ENCODE measurements at regions not wholly inside any gene's neighbourhood (a gene's known extent, or its start where the extent isn't known, plus 50 kb on each side); places are given as distances from the start of the nearest gene placed in this dataset.

DNA sequence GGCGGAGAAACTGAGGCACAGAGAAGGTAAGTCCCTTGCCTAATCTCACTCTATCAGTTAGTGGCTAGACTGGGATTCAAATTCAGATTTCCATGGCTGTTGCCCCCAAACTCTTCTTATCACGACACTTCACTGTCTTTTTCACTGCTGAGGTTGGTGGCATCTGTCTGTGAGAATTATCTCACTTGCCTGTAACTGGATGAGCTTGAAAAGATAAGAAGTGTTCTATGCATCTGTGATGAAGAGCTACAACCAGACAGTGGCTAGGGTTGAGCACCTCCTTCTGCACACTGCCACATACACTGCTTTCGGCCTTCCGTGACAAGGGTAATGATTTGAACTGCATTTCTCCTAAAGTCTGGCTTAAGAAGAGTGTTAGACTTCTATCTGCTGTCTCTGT, 107.9 kb upstream of the TEX13D start:
- Histone ChIP-seq H3K36me3 (ENCODE audit: insufficient read depth, low read length) (no peaks in the 10 kb centered on the region), H2AFZ (ENCODE audit: low read length) (no peak overlapping the region), H3K27me3 (ENCODE audit: insufficient read depth, low read length) (no peaks in the 10 kb centered on the region), H3K4me2 (ENCODE audit: low read length) (no peak overlapping the region), H4K20me1 (ENCODE audit: insufficient read depth, low read length) (no peaks in the 10 kb centered on the region), H3F3A (ENCODE audit: insufficient read depth, low read length) (no peaks in the 10 kb centered on the region), H3K79me2 (ENCODE audit: insufficient read depth, low read length) (no peaks in the 10 kb centered on the region), H3K9me2 (ENCODE audit: low read depth, low read length) (no peaks in the 10 kb centered on the region), H3K4me3 (ENCODE audit: low read depth, low read length, poor library complexity, severe bottlenecking) (no peak overlapping the region), H3K9me3 (ENCODE audit: low read length) (no peaks in the 10 kb centered on the region), H3K4me1 (ENCODE audit: insufficient read depth, low read length, severe bottlenecking) (no peaks in the 10 kb centered on the region), H3K9ac (ENCODE audit: low read length) (no peak overlapping the region), H3K27ac (ENCODE audit: low read depth, low read length, poor library complexity, severe bottlenecking) (no peak overlapping the region)
- TF ChIP-seq, protein P1, sequence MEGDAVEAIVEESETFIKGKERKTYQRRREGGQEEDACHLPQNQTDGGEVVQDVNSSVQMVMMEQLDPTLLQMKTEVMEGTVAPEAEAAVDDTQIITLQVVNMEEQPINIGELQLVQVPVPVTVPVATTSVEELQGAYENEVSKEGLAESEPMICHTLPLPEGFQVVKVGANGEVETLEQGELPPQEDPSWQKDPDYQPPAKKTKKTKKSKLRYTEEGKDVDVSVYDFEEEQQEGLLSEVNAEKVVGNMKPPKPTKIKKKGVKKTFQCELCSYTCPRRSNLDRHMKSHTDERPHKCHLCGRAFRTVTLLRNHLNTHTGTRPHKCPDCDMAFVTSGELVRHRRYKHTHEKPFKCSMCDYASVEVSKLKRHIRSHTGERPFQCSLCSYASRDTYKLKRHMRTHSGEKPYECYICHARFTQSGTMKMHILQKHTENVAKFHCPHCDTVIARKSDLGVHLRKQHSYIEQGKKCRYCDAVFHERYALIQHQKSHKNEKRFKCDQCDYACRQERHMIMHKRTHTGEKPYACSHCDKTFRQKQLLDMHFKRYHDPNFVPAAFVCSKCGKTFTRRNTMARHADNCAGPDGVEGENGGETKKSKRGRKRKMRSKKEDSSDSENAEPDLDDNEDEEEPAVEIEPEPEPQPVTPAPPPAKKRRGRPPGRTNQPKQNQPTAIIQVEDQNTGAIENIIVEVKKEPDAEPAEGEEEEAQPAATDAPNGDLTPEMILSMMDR (IDR thresholded peaks at IDR 0.05; ENCODE audit: low read length): no peak
- no peak for TF ChIP-seq EZH2 (IDR thresholded peaks at IDR 0.05; ENCODE audit: borderline replicate concordance, low read length)

DNA sequence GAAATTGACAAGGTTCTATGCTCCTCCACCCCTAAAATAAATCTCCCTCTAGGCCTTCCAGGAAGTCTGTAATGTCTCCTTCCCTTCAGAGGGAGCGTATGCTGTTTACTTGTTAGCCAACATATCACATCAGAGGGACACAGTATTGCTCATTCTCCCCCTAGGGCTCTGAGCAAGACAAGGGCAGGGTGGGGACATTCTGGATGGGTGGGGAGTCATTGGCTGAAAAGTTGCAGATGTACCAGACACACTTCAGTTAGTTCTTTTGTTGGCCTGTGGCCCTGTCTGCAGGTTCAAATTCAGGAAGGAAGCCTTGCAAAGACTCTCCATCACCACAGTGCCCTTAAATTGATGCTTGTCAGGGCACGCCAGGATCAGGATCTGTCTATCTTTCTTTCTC, 106.3 kb upstream of the TEX13D start:
- no peak for TF ChIP-seq EZH2 (IDR thresholded peaks at IDR 0.05; ENCODE audit: borderline replicate concordance, low read length)
- TF ChIP-seq, protein P1 (IDR thresholded peaks at IDR 0.05; ENCODE audit: low read length): no peak
- H3K4me1 ChIP-seq (ENCODE audit: insufficient read depth, low read length, severe bottlenecking): no peaks in the 10 kb centered on the region
- no peak overlapping the region for H3K9ac ChIP-seq (ENCODE audit: low read length)

DNA sequence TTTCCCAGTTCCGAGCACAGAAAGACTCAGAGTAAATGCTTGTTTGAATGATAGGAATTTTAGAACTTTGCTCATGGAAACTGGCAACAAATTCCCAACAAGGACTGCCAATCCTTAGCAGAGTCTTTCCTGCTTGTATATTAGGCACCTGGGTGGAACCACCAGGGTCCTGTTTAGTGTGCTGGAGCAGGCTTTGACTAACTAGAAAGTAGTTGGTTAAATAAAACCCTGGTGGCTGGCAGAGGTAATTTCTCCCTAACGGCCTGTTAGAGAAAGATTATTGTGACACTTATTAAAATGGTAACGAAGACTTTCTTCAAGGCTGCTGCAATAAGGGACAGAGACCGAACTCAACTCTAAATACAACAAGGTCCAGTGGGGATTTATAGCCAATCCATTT, 103.6 kb upstream of the TEX13D start:
- no peak overlapping the region for H2AFZ ChIP-seq (ENCODE audit: low read length)
- H3K4me2 ChIP-seq (ENCODE audit: low read length): no peak overlapping the region
- H3K79me2 ChIP-seq (ENCODE audit: insufficient read depth, low read length): no peaks in the 10 kb centered on the region
- H3K9me3 ChIP-seq (ENCODE audit: low read length): no peaks in the 10 kb centered on the region
- no peaks in the 10 kb centered on the region for H3K36me3 ChIP-seq (ENCODE audit: insufficient read depth, low read length)
- no peak for TF ChIP-seq EZH2 (IDR thresholded peaks at IDR 0.05; ENCODE audit: borderline replicate concordance, low read length)
- TF ChIP-seq, protein P1 (IDR thresholded peaks at IDR 0.05; ENCODE audit: low read length): no peak
- no peaks in the 10 kb centered on the region for H3F3A ChIP-seq (ENCODE audit: insufficient read depth, low read length)
- H3K4me3 ChIP-seq (ENCODE audit: low read depth, low read length, poor library complexity, severe bottlenecking): no peak overlapping the region
- H4K20me1 ChIP-seq (ENCODE audit: insufficient read depth, low read length): no peaks in the 10 kb centered on the region
- H3K4me1 ChIP-seq (ENCODE audit: insufficient read depth, low read length, severe bottlenecking): no peaks in the 10 kb centered on the region
- no peaks in the 10 kb centered on the region for H3K9me2 ChIP-seq (ENCODE audit: low read depth, low read length)
- H3K27me3 ChIP-seq (ENCODE audit: insufficient read depth, low read length): no peaks in the 10 kb centered on the region
- no peak overlapping the region for H3K27ac ChIP-seq (ENCODE audit: low read depth, low read length, poor library complexity, severe bottlenecking)
- H3K9ac ChIP-seq (ENCODE audit: low read length): no peak overlapping the region

More for the DNA sequence above, 106.3 kb upstream of the TEX13D start:
- H3K4me2 ChIP-seq (ENCODE audit: low read length): no peak overlapping the region
- no peaks in the 10 kb centered on the region for H3K36me3 ChIP-seq (ENCODE audit: insufficient read depth, low read length)
- H2AFZ ChIP-seq (ENCODE audit: low read length): no peak overlapping the region
- H3K9me3 ChIP-seq (ENCODE audit: low read length): no peaks in the 10 kb centered on the region
- H4K20me1 ChIP-seq (ENCODE audit: insufficient read depth, low read length): no peaks in the 10 kb centered on the region
- no peaks in the 10 kb centered on the region for H3F3A ChIP-seq (ENCODE audit: insufficient read depth, low read length)
- no peak overlapping the region for H3K27ac ChIP-seq (ENCODE audit: low read depth, low read length, poor library complexity, severe bottlenecking)
- no peaks in the 10 kb centered on the region for H3K9me2 ChIP-seq (ENCODE audit: low read depth, low read length)
- H3K79me2 ChIP-seq (ENCODE audit: insufficient read depth, low read length): no peaks in the 10 kb centered on the region
- no peak overlapping the region for H3K4me3 ChIP-seq (ENCODE audit: low read depth, low read length, poor library complexity, severe bottlenecking)
- no peaks in the 10 kb centered on the region for H3K27me3 ChIP-seq (ENCODE audit: insufficient read depth, low read length)
